Renal cortical epithelial cell (primary cell): ENCODE measurements at regions not wholly inside any gene's neighbourhood (a gene's known extent, or its start where the extent isn't known, plus 50 kb on each side); places are given as distances from the start of the nearest gene placed in this dataset.

Experiments used
- DNase-seq: peaks from one replicate; pipeline ENCODE4 v3.0.0-alpha.2; 2011; ENCODE audit warnings: low read depth

DNA sequence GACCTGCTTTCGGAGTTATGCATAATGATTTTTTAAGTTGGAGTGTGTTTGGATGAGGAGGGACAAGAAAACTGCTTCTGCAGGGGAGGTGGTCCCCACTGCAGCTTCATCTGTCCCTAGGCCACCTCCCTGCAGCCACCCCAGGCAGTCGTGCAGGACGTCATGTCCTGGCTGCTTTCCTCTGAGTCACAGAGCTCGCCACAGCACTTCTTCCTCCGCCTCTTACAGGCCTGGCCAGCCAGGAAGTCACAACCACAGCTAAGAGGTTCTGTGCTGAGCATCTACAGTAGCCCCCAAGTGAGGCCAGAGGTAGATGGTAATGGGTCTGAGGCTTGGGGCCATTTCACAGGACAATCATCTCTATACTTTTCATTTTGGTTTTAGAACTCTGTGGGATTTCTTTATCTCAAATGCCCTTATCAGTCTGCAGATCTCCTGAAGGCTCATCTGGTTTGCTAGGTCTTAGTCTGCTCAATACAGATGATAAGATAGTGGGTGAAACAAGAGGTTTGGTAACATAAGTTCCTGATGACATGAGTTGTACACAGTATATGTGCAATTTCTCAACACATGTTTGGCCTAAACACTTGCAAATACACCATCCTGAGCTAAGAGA, 106.4 kb downstream of the ARF6 start:
- DNase-seq, result peak; percentile 77

GRCh38 chr14:49999826-50000379, 107.0 kb downstream of the ARF6 start:
- no peak for DNase-seq

GRCh38 chr14:50000380-50001150, 107.7 kb downstream of the ARF6 start:
- DNase-seq, result peak; percentile 90

DNA sequence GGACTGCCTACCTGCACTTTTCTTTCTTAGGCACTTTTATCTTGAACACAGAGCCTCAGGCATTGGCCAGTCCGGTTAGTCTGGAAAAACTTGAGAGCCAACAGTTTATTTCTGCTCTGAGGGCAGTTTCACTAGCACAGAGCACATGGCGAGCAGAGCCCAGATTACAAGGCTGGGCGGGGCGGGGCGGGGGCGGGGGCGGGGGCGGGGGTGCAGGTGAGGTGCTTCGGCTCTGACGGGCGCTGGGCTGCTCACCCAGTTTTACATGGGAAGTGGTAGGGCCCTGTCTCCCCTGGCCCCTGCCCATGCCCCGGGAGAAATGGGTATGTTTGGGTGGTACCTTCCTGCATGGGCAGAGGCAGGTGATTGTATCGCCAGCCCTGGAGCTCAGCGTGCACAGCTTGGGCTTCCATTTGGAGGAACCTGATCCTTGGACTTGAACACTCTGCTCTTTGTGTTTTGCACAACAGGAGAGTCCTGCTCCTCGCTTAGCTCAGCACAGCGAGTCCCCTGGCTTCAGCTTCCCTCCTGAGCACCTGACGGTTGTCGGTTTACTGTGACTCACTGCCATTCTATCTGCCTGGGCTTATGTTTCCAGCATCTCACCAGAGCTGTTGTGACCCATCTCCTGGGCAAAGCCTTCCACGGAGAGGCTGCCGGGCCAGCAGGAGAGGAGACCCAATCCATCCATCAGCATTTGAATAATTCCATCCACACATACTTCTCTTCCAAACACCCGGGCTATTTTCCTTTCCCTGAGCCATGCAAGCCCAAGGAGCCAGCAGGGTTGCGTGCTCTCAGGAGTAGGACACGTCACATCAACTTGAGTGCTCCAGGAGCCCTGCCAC, 108.5 kb downstream of the ARF6 start:
- DNase-seq, result peak; percentile 88

DNA sequence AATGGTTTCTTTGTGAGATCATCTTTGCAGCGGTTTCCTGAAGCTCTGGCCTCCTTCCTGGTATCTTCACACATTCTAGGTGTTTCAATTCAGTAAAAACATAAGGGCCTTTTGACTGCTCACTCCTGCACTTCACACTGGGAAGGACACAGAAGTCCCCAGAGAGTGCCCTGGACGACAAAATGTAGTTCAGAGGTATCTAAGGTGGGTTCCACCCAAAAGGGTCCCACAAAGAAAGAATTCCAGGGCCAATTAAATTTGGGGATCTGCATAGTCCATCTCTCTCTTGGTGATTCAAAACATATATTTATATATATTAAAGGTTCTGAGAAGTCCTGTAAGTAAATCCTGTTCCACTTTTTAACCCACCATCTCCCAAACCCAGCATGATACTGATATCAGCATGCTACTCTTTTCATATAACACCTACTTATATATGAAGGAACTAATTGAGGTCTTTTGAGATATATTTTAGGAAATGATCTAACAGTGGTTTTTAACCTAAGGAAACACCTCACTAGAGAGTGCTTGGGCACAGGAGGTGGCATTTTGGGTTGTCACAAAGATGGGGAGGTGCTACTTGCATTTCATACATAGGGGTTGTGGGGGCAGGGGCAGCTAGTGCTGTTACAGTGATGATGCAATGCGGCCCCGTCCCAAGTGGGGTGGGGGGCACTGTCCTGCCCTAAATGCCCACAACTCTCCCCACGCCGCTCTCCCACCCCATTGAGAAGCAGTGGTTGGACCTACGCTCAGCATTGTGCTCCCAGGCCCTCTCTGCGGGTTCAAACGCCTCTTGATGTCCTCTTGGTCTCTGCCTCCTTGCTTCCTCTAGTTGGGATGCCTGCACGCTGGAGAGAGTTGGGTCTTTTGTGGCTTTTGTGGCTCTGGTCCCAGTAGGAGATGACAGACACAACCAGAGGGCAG, 109.4 kb downstream of the ARF6 start:
- no peak for DNase-seq

- DNase-seq, result no peak
Measured at GRCh38 chr14:50002926-50003212, 110.0 kb downstream of the ARF6 start.

GRCh38 chr14:50003213-50004021, 110.5 kb downstream of the ARF6 start:
- peak; percentile 46 for DNase-seq

DNA sequence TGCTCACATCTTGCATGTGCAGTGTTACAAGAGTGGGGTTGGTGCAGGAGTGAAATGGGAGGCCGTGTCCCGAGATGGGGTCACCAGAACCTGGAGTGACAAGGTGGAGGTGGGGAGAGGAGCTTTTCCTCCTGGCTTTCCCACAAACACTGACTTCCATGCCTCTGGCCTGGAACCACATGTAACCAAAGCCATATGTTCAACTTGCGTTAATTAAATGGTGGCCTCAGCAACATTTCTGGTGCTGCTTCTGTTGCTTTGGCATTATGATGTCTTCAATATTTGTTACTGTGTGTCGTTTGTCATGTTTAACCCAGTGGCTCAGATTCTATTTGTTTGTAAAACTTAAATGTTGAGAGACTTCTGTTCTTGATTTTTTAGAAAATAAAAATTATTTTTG, 110.2 kb downstream of the VCPKMT start:
- DNase-seq, result no peak

GRCh38 chr14:50007123-50007903, 109.1 kb downstream of the VCPKMT start:
- DNase-seq, result no peak

GRCh38 chr14:50008562-50008961, 107.8 kb downstream of the VCPKMT start:
- DNase-seq, result no peak

DNA sequence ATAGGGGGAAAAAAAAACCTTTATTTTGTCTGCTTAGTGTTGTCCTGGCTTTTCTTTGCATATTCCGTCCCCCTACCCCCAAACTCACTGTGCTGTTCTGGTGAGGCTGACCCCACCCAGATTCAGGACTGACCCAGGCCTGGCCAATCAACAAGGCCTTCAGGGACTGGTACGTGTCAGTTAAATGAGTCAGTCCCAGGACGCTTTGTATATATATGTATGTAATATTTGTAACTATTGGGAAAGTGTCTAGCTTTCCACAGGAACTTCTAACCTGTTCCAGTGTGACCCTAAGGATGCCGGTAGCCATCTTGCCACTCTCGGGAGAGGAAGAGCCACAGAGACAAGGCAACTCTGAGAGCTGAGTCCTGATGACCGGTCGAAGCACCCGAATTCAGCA, 107.4 kb downstream of the VCPKMT start:
- no peak for DNase-seq

DNA sequence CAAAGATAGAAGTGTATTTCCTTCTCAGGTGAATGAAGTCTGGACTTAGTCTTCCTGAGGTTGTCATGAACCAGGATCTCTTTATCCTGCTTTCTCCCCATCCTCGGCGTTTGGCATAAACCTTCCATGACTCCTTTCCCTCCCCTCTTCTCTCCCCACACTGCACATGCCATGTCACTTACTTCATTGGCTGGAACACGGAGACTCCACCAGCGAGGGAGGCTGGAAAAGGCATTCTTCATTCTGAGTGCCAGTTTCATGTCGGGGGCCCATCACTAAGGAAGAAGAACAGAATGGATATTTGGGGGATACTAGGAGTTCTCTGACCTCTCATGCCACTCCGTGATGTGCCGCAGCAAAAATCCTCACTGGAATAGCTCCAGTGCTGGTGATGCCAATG, 105.6 kb downstream of the VCPKMT start:
- DNase-seq, result no peak

DNA sequence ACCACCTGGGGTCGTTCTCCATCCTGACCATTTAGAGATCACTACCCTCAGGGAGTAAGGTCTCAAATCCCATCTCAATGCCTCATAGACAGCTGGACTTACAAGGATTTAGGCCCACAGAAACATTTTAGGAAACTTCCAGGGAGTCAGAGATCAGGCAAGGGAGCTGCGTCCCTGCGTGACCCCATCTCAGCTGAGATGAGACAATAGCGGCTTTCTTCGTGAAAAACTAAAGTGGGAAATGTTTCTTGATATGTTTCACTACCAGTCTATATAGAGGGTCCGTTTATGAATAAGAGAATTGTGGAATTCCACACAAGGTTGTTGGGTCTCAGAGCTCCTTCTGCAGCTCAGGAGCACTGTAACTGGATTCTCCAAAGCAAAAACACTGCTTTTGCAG, 105.1 kb downstream of the VCPKMT start:
- DNase-seq, result no peak

DNA sequence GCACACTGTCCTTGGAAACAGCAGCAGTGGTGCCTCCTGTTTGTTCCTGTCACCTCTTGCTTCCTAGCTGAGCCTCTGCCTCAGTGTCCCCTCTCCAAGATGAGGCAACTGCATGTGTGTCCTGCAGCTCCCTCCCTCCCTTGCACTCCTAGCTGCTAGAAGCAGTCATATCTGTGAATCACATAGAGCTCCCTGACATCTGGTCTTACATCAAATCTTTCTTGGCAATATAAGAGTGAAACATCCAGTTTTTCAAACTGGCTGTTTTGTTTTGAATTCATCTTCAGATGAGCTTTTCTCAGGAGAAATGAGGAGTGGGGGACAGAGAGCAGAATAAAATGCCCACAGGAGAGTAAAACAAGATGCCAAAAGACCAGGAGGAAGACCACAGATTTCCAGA, 103.7 kb downstream of the VCPKMT start:
- DNase-seq, result no peak

- peak; percentile 41 for DNase-seq
Measured at GRCh38 chr14:50013198-50013918, 103.0 kb downstream of the VCPKMT start.

GRCh38 chr14:50013934-50014333, 102.4 kb downstream of the VCPKMT start:
- no peak for DNase-seq

- DNase-seq, result no peak
Measured at GRCh38 chr14:50014809-50015430, 101.5 kb downstream of the VCPKMT start.

DNA sequence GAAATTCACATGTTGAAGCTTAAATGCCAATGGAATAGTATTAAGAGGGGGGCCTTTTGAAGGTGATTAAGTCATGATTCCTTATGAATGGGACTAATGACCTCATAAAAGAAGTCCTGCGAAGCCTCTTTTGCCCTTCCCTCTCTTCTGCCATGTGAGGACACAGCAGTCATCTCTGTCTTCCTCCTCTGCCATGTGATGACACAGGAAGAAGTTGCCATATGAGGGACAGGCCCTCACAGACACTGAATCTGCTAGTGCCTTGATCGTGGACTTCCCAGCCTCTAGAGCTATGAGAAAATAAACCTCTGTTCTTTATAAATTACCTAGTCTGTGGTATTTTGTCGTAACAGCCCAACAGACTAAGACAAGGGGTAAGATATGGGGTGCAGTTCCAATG, 100.7 kb downstream of the VCPKMT start:
- DNase-seq, result no peak
